BE2C (cell line): ENCODE measurements at regions not wholly inside any gene's neighbourhood (a gene's known extent, or its start where the extent isn't known, plus 50 kb on each side); places are given as distances from the start of the nearest gene placed in this dataset.

ENCODE experiments used
- DNase-seq: peaks from one replicate; pipeline ENCODE4 v3.0.0-alpha.2; 2020
- H3K27me3 ChIP-seq: fragments of 250-450 bp; sonication (Bioruptor Pico); 2 replicates; pipeline ENCODE4 v1.5.1; 2020; ENCODE audit warnings: mild to moderate bottlenecking
- H3K36me3 ChIP-seq: fragments of 250-450 bp; sonication (Bioruptor Pico); 2 replicates; pipeline ENCODE4 v1.5.1; 2020; ENCODE audit warnings: mild to moderate bottlenecking
- H3K4me1 ChIP-seq: fragments of 250-450 bp; sonication (Bioruptor Pico); 2 replicates; pipeline ENCODE4 v1.5.1; 2020
- H3K4me3 ChIP-seq: 2 replicates; pipeline ENCODE4 v1.5.1; 2011; ENCODE audit warnings: low read depth, low read length
- H3K9me3 ChIP-seq: fragments of 250-450 bp; sonication (Bioruptor Pico); 2 replicates; pipeline ENCODE4 v1.5.1; 2020
- TF ChIP-seq, protein P1 (sequence below): IDR thresholded peaks from 2 replicates; pipeline ENCODE4 v1.5.1; 2012; ENCODE audit warnings: mild to moderate bottlenecking, low read depth, low read length

DNA sequence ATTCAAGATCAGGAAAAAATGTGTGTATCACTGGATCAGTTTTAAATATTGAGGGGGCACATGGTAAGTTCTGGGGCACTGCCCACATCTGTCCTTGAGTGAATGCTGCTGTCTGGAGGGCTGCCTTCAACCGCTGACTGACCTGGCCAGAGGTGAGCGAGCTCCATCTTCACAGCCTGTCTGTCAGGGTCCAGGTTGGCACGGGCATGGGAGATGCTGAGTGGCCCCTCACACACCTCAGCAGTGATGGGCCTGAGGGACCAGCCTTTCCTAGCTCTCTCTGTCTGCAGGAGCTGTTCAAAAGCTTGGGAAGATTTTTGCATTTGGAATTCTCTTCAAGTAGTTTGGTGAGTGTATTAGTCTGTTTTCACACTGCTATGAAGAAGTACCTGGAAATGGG is 114.8 kb upstream of the ALKAL2 start:
- no peaks in the 10 kb centered on the region for H3K36me3 ChIP-seq
- no peak for DNase-seq
- no peak overlapping the region for H3K4me3 ChIP-seq
- H3K27me3 ChIP-seq, result no peaks in the 10 kb centered on the region
- no peaks in the 10 kb centered on the region for H3K9me3 ChIP-seq
- TF ChIP-seq, protein P1, sequence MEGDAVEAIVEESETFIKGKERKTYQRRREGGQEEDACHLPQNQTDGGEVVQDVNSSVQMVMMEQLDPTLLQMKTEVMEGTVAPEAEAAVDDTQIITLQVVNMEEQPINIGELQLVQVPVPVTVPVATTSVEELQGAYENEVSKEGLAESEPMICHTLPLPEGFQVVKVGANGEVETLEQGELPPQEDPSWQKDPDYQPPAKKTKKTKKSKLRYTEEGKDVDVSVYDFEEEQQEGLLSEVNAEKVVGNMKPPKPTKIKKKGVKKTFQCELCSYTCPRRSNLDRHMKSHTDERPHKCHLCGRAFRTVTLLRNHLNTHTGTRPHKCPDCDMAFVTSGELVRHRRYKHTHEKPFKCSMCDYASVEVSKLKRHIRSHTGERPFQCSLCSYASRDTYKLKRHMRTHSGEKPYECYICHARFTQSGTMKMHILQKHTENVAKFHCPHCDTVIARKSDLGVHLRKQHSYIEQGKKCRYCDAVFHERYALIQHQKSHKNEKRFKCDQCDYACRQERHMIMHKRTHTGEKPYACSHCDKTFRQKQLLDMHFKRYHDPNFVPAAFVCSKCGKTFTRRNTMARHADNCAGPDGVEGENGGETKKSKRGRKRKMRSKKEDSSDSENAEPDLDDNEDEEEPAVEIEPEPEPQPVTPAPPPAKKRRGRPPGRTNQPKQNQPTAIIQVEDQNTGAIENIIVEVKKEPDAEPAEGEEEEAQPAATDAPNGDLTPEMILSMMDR, result no peak
- no peaks in the 10 kb centered on the region for H3K4me1 ChIP-seq

DNA sequence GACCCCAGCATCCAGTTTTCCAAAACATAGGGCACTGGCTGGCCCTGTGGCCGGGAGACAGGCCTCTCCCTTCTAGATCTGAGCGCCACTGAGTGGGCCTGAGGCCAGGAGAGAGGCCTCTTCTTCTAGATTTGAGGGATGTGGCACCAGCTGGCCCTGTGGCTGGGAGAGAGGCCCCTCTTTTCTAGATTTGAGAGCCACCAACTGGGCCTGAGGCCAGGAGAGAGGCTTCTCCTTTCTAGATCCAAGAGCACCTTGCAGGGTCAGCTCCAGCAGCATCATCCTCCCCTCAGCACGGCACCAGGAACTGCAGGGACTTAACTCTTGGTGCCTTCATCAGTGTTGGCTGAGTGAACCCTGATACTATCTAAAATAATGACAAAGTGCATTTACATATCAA is 114.3 kb upstream of the ALKAL2 start:
- no peaks in the 10 kb centered on the region for H3K36me3 ChIP-seq
- H3K4me1 ChIP-seq, result no peaks in the 10 kb centered on the region
- TF ChIP-seq, protein P1, result no peak
- H3K27me3 ChIP-seq, result no peaks in the 10 kb centered on the region
- H3K9me3 ChIP-seq, result no peaks in the 10 kb centered on the region
- DNase-seq, result no peak
- H3K4me3 ChIP-seq, result no peak overlapping the region

DNA sequence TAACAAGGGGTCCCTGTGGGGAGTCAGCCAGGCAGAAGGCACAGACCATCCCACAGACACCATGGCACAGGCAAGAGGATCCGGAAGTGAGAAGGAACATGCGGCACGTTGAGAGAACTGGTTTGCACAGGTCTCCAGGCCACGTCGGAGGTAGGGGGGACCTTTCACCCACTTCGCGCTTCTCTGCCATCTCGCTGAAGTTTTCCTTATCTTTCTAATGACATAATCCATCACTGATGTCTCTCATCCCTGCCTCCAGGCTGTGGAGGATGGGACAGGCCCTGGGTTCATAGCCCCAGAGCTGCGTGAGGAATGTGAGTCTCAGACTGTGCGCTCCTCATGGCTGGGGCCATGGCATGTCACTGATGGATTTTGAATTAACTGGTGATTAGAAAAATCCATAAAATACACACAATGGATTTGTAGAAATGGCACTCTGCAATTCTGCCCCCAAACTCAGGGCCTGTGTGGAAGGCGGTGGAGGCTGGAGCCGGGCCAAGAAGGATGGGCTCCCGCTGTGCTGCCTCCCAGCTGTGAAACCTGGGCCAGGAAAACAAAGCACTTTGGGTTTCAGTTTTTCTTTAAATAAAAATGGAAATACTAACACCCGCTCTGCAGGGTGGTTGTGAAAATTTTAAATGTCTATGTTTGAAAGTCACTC is 113.3 kb upstream of the ALKAL2 start:
- DNase-seq, result no peak
- TF ChIP-seq, protein P1, result no peak
- no peak overlapping the region for H3K4me3 ChIP-seq

DNA sequence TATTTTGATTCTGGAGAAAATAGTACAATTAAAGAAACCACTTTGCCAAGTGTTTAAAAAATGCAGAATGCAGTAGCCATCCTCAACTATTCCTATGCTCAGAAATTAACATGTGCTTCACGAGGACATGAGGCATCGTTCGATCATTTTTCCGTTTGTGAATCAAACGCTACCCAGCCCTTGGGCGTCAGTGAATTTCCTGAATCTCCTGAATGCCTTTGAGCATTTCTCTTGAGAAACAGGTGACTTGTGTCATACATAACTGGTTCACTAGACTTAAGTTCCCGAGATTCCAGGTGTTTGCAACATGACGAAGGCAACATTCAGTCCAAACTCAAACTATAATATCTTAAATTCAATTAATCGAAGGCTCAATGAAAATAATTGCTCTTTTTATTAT is 110.0 kb upstream of the ALKAL2 start:
- Histone ChIP-seq H3K27me3 (no peaks in the 10 kb centered on the region), H3K9me3 (no peaks in the 10 kb centered on the region), H3K4me1 (no peaks in the 10 kb centered on the region), H3K4me3 (no peak overlapping the region), H3K36me3 (no peaks in the 10 kb centered on the region)
- TF ChIP-seq, protein P1, result no peak
- DNase-seq, result no peak

More for the DNA sequence above, 113.3 kb upstream of the ALKAL2 start:
- H3K9me3 ChIP-seq, result no peaks in the 10 kb centered on the region
- no peaks in the 10 kb centered on the region for H3K4me1 ChIP-seq
- no peaks in the 10 kb centered on the region for H3K36me3 ChIP-seq
- H3K27me3 ChIP-seq, result no peaks in the 10 kb centered on the region

DNA sequence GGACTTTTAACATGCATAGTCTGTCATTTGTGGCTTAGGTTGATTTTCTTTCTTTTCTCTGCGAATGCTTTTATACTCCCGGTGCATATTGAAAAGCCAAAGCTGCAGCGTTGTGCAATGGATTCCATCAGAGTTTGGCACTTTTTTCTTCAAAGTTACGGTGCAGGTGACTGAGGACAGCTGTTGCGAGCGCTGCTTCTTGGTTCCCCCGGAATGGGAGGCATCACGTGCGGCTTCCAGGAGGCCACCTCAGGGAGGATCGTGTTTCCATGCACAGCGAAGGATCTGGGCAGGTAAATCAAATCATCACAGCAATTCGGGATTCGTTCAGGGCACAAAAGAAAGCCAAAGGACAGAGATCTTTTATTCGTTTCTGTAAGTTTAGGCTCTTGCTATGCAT is 109.6 kb upstream of the ALKAL2 start:
- TF ChIP-seq, protein P1, result no peak

DNA sequence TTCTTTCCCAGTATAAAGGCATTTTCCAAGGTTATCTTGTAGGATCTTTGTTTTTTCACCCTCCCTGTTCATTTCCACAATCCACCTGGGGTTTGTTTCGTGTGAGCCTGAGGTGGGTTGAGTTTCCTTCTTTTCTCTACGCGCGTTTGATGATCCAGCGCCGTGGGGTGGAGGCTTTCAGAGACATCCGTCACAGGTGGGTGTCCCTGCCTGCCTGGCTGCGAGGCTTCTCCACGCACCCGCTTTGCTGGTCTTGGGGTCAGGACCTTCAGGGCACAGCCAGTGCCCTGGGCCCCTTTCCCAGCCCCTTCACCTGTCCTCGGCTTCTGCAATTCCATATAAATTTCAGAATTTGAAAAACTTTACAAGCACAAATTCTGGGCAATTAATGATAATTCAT is 109.0 kb upstream of the ALKAL2 start:
- Histone ChIP-seq H3K36me3 (no peaks in the 10 kb centered on the region), H3K27me3 (no peaks in the 10 kb centered on the region), H3K9me3 (no peaks in the 10 kb centered on the region), H3K4me3 (no peak overlapping the region), H3K4me1 (no peaks in the 10 kb centered on the region)
- DNase-seq, result no peak
- TF ChIP-seq, protein P1, result no peak

More for the DNA sequence above, 109.6 kb upstream of the ALKAL2 start:
- no peaks in the 10 kb centered on the region for H3K36me3 ChIP-seq
- no peak for DNase-seq
- no peaks in the 10 kb centered on the region for H3K27me3 ChIP-seq
- H3K4me3 ChIP-seq, result no peak overlapping the region
- no peaks in the 10 kb centered on the region for H3K9me3 ChIP-seq
- H3K4me1 ChIP-seq, result no peaks in the 10 kb centered on the region
